ENCODE measurements at regions not wholly inside any gene's neighbourhood (a gene's known extent, or its start where the extent isn't known, plus 50 kb on each side); places are given as distances from the start of the nearest gene placed in this dataset.

DNA sequence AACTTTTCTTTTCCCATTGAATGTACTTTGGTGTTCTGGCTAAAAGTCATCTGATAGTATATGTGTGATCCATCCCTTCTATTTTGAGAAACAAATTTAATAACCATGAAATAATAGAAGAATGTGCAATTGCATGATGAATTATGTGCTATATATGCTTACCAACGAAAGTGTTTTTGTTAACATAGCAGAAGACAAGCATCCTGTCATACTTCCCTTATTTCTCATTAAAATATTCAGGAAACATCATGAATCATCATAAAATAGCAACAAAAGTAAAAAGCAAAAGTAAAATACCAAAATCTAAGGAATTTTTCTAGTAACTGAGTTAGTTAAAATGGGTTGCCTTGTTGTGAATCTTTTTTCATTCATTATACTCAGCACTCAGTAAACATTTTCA, 409.0 kb upstream of the PDE3A start:
- TF ChIP-seq, protein P1, sequence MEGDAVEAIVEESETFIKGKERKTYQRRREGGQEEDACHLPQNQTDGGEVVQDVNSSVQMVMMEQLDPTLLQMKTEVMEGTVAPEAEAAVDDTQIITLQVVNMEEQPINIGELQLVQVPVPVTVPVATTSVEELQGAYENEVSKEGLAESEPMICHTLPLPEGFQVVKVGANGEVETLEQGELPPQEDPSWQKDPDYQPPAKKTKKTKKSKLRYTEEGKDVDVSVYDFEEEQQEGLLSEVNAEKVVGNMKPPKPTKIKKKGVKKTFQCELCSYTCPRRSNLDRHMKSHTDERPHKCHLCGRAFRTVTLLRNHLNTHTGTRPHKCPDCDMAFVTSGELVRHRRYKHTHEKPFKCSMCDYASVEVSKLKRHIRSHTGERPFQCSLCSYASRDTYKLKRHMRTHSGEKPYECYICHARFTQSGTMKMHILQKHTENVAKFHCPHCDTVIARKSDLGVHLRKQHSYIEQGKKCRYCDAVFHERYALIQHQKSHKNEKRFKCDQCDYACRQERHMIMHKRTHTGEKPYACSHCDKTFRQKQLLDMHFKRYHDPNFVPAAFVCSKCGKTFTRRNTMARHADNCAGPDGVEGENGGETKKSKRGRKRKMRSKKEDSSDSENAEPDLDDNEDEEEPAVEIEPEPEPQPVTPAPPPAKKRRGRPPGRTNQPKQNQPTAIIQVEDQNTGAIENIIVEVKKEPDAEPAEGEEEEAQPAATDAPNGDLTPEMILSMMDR (IDR thresholded peaks at IDR 0.05) = no peak
- Histone ChIP-seq H3K27me3 (no peaks in the 10 kb centered on the region), H3K36me3 (no peaks in the 10 kb centered on the region), H3K4me3 (no peak overlapping the region), H3K9me3 (no peaks in the 10 kb centered on the region), H3K4me1 (no peaks in the 10 kb centered on the region), H3K27ac (no peak overlapping the region), H3K9ac (ENCODE audit: low read depth in 2 of 2, low read length in 2 of 2) (no peak overlapping the region)
- intact Hi-C loops (cut with DNase I) = no loop called here
- no peak for DNase-seq

DNA sequence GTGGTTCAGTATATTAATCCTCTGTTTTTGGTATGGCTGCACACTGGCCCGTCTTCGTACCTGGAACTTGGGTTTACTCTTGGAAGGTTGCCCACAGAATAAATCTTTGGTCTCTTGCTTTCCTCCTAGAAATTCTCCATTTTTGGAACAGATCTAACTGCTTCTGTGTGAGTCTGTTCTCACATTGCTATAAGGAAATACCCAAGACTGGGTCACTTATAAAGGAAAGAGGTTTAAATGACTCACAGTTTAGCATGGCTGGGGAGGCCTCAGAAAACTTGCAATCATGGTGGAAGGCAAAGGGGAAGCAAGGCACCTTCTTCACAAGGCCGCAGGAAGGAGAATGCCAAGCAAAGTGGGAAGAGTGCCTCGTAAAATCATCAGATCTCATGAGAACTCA, 407.8 kb upstream of the PDE3A start:
- Histone ChIP-seq H3K36me3 (no peaks in the 10 kb centered on the region), H3K4me3 (no peak overlapping the region), H3K27ac (no peak overlapping the region), H3K9me3 (no peaks in the 10 kb centered on the region), H3K9ac (ENCODE audit: low read depth in 2 of 2, low read length in 2 of 2) (no peak overlapping the region), H3K27me3 (no peaks in the 10 kb centered on the region), H3K4me1 (no peaks in the 10 kb centered on the region)
- no peak for DNase-seq
- intact Hi-C loops (cut with DNase I) = no loop called here
- TF ChIP-seq, protein P1 (IDR thresholded peaks at IDR 0.05) = no peak

DNA sequence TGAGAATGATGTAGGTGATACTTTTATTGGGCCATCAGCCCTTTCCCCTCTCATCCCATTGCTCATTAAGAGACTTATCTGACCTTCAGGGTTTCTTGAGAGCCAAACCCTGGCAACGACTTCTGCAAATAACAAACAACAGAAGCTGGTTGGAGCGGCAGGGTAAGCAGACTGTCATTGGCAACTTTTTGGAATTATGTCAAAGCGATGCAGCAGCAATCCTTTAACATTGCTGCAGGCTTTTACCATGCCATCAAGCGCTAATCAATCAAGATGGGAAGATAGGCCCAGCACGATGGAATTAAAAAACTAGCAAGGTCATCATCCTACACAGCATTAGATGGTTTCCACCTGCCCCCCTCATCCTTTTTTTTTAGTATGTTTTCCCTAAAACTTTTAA, 406.1 kb upstream of the PDE3A start:
- Histone ChIP-seq H3K9ac (ENCODE audit: low read depth in 2 of 2, low read length in 2 of 2) (no peak overlapping the region), H3K4me1 (no peaks in the 10 kb centered on the region), H3K4me3 (no peak overlapping the region), H3K9me3 (no peaks in the 10 kb centered on the region), H3K27me3 (no peaks in the 10 kb centered on the region), H3K27ac (no peak overlapping the region), H3K36me3 (no peaks in the 10 kb centered on the region)
- intact Hi-C loops (cut with DNase I) = no loop called here
- no peak for DNase-seq
- TF ChIP-seq, protein P1 (IDR thresholded peaks at IDR 0.05) = no peak

DNA sequence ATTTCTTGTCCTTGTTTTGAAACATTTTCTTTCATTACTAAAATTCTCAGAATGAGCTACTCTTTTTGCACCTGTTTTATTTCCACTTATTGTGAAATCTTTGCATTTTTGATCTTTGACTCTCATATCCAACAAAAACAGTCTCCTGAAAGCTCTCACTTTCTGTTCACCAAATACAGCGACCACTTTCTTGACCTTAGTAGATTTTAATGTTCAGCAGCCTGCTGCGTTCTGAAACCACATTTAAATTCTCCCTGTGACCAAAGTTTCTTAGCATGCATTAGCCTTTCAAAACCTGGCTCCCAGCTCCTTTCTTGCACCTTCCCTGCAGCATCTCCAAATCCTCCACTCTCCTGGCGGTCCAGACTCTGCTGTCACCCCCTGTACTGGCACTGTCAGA, 404.4 kb upstream of the PDE3A start:
- no peaks in the 10 kb centered on the region for H3K9me3 ChIP-seq
- DNase-seq = no peak
- H3K4me1 ChIP-seq = no peaks in the 10 kb centered on the region
- no peaks in the 10 kb centered on the region for H3K27me3 ChIP-seq
- H3K4me3 ChIP-seq = no peak overlapping the region
- TF ChIP-seq, protein P1 (IDR thresholded peaks at IDR 0.05) = no peak
- H3K9ac ChIP-seq (ENCODE audit: low read depth in 2 of 2, low read length in 2 of 2) = no peak overlapping the region
- intact Hi-C loops (cut with DNase I) = no loop called here
- no peaks in the 10 kb centered on the region for H3K36me3 ChIP-seq
- no peak overlapping the region for H3K27ac ChIP-seq

DNA sequence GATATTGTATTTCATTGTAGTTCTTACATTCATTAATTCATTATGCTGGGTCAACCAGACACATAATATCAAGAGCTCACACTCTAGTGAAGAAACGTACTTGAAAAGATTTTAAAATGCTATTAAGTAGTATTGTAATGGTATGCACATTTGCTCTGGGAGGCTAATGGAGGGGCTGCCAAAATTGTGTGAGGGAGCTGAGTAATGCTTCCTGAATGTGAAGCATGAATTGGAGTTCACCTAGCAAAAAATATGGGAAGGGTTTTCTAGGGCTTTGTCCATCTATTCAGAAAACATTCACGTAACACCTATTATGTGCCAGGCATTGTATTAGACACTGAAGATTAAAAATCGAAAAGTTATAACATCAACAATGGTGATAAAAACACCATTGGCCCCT, 403.8 kb upstream of the PDE3A start:
- no peak overlapping the region for H3K27ac ChIP-seq
- no peak overlapping the region for H3K4me3 ChIP-seq
- H3K36me3 ChIP-seq = no peaks in the 10 kb centered on the region
- TF ChIP-seq, protein P1 (IDR thresholded peaks at IDR 0.05) = no peak
- no peak overlapping the region for H3K9ac ChIP-seq (ENCODE audit: low read depth in 2 of 2, low read length in 2 of 2)
- H3K27me3 ChIP-seq = no peaks in the 10 kb centered on the region
- no peak for DNase-seq
- intact Hi-C loops (cut with DNase I) = no loop called here
- H3K9me3 ChIP-seq = no peaks in the 10 kb centered on the region
- H3K4me1 ChIP-seq = no peaks in the 10 kb centered on the region

Measured in colonic mucosa (tissue), 4 donors.